NCI-H1694 treated with DMSO at 0.1 percent for 48 hours (cell line): ENCODE measurements at regions not wholly inside any gene's neighbourhood (a gene's known extent, or its start where the extent isn't known, plus 50 kb on each side); places are given as distances from the start of the nearest gene placed in this dataset.
A peak's percentile ranks its signal among the peaks of the same experiment; 100 is the strongest.
"Not testable (repeated sequence)": the region's sequence is repeated elsewhere in the genome, so short reads cannot be mapped to it uniquely, and the experiment has no call there.

Source experiments
- DNase-seq: peaks from one replicate; lab custom pipeline; 2025; lab: John Stamatoyannopoulos, UW

- DNase-seq, result peak; percentile 18
Measured at GRCh38 chr1:38611664-38612211, 247.8 kb downstream of the RRAGC start.

GRCh38 chr1:38609166-38610025, 250.2 kb downstream of the RRAGC start:
- DNase-seq, result no peak

- peak; percentile 30 for DNase-seq
Measured at GRCh38 chr1:38608202-38608864, 251.2 kb downstream of the RRAGC start.

- no peak for DNase-seq
Measured at GRCh38 chr1:38607526-38607925, 252.0 kb downstream of the RRAGC start.

GRCh38 chr1:38605063-38605462, 254.5 kb downstream of the RRAGC start:
- no peak for DNase-seq

- DNase-seq, result no peak
Measured at GRCh38 chr1:38603907-38604306, 255.7 kb downstream of the RRAGC start.

GRCh38 chr1:38600905-38601304, 258.7 kb downstream of the RRAGC start:
- no peak for DNase-seq

GRCh38 chr1:38600286-38600685, 259.3 kb downstream of the RRAGC start:
- no peak for DNase-seq

- no peak for DNase-seq
Measured at GRCh38 chr1:38598118-38598517, 261.5 kb downstream of the RRAGC start.

- peak; percentile 79 for DNase-seq
Measured at GRCh38 chr1:38589036-38589435, 270.5 kb downstream of the RRAGC start.

- peak; percentile 21 for DNase-seq
Measured at GRCh38 chr1:38587766-38588165, 271.8 kb downstream of the RRAGC start.

GRCh38 chr1:38586993-38587646, 272.5 kb downstream of the RRAGC start:
- no peak for DNase-seq

GRCh38 chr1:38585971-38586370, 273.6 kb downstream of the RRAGC start:
- DNase-seq, result no peak

- DNase-seq, result no peak
Measured at GRCh38 chr1:38585460-38585859, 274.1 kb downstream of the RRAGC start.

- DNase-seq, result no peak
Measured at GRCh38 chr1:38584448-38585355, 274.9 kb downstream of the RRAGC start.

GRCh38 chr1:38583287-38583686, 276.3 kb downstream of the RRAGC start:
- DNase-seq, result not testable (repeated sequence)

- DNase-seq, result no peak
Measured at GRCh38 chr1:38581396-38581795, 278.2 kb downstream of the RRAGC start.

- no peak for DNase-seq
Measured at GRCh38 chr1:38580594-38580993, 279.0 kb downstream of the RRAGC start.

- DNase-seq, result no peak
Measured at GRCh38 chr1:38579056-38579455, 280.5 kb downstream of the RRAGC start.

- no peak for DNase-seq
Measured at GRCh38 chr1:38578271-38578951, 281.2 kb downstream of the RRAGC start.

GRCh38 chr1:38577937-38578270, 281.7 kb downstream of the RRAGC start:
- no peak for DNase-seq
